Kidney epithelial cell (primary cell): ENCODE measurements at regions not wholly inside any gene's neighbourhood (a gene's known extent, or its start where the extent isn't known, plus 50 kb on each side); places are given as distances from the start of the nearest gene placed in this dataset.

Source experiments
- DNase-seq: peaks from one replicate; pipeline ENCODE4 v3.0.0-alpha.2; 2010; ENCODE audit warnings: low read depth
- H3K27me3 ChIP-seq: 2 replicates; pipeline ENCODE4 v1.6.0; 2011; ENCODE audit warnings: low read length; ENCODE audit not compliant: control insufficient read depth, insufficient read depth
- H3K36me3 ChIP-seq: 2 replicates; pipeline ENCODE4 v1.5.1; 2011; ENCODE audit warnings: low read length; ENCODE audit not compliant: control insufficient read depth, insufficient read depth
- H3K4me3 ChIP-seq: 2 replicates; pipeline ENCODE4 v1.5.1; 2011; ENCODE audit warnings: low read depth, mild to moderate bottlenecking, control low read depth, low read length
- TF ChIP-seq, protein P1 (sequence below): IDR thresholded peaks from 2 replicates; pipeline ENCODE4 v1.5.1; 2011; ENCODE audit warnings: mild to moderate bottlenecking, moderate library complexity, low read length, control low read depth, inconsistent platforms; ENCODE audit not compliant: insufficient read depth, poor library complexity, severe bottlenecking

DNA sequence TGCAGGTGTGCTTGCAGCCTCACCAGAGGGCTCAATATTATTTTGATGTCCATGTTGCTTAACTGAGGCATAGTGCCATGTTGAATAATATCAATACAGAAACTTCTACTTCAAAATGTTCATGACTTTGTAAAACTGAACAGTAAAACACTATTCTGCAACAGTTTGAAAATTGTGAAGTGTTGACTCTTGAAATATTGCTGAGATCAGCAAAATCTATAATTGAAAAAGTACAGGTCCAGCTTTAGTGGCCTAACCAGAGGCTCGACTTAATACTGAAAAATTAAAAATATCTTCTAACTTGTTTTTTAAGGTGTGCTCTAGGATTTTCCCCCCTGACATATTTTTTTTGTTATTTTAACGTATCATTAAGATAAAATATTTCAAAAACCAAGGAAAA is 1460.7 kb downstream of the EFNB2 start:
- Histone ChIP-seq H3K27me3 (no peaks in the 10 kb centered on the region), H3K4me3 (no peak overlapping the region), H3K36me3 (no peaks in the 10 kb centered on the region)
- TF ChIP-seq, protein P1, sequence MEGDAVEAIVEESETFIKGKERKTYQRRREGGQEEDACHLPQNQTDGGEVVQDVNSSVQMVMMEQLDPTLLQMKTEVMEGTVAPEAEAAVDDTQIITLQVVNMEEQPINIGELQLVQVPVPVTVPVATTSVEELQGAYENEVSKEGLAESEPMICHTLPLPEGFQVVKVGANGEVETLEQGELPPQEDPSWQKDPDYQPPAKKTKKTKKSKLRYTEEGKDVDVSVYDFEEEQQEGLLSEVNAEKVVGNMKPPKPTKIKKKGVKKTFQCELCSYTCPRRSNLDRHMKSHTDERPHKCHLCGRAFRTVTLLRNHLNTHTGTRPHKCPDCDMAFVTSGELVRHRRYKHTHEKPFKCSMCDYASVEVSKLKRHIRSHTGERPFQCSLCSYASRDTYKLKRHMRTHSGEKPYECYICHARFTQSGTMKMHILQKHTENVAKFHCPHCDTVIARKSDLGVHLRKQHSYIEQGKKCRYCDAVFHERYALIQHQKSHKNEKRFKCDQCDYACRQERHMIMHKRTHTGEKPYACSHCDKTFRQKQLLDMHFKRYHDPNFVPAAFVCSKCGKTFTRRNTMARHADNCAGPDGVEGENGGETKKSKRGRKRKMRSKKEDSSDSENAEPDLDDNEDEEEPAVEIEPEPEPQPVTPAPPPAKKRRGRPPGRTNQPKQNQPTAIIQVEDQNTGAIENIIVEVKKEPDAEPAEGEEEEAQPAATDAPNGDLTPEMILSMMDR: no peak
- DNase-seq: no peak

DNA sequence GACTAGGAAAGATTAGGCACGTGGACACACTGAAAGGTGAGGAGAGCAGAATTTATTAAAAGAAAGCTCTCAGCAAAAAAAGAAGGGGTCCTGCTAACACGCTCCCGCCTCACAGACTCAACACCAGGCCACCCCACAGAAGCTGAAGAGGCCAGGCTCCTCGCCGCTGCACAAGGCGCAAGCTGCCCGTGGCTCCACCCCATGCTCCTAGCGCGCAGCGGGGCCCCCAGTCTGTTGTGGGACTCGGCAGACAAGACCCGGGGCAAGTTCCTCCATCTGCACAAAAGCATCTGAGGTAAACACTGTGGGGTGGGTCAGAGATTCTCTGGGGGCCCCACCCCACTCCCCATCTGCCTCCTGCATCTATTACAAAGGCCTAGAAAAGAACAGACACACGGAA is 1462.4 kb downstream of the EFNB2 start:
- DNase-seq: no peak
- H3K4me3 ChIP-seq: no peak overlapping the region
- no peaks in the 10 kb centered on the region for H3K27me3 ChIP-seq
- TF ChIP-seq, protein P1: no peak
- H3K36me3 ChIP-seq: no peaks in the 10 kb centered on the region

DNA sequence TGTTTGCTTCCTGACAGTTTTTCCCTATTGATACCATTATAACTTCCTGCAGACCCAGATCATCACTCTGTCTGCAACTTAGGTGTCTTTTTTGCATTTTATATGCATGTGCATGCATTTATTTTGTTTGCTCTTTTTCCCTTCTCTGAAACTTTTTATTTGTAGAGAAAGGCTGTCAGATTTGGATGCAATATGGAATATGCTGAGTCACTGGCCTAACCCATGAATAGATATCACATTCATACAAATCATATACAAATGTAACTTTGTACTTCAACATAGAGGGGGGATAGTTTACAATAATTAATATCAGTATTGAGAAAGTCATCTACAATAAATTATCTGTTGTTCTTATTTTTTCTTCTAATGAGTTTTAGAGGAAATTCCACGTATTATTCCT is 1465.0 kb downstream of the EFNB2 start:
- H3K27me3 ChIP-seq: no peaks in the 10 kb centered on the region
- DNase-seq: no peak
- H3K36me3 ChIP-seq: no peaks in the 10 kb centered on the region
- TF ChIP-seq, protein P1: no peak
- H3K4me3 ChIP-seq: no peak overlapping the region

DNA sequence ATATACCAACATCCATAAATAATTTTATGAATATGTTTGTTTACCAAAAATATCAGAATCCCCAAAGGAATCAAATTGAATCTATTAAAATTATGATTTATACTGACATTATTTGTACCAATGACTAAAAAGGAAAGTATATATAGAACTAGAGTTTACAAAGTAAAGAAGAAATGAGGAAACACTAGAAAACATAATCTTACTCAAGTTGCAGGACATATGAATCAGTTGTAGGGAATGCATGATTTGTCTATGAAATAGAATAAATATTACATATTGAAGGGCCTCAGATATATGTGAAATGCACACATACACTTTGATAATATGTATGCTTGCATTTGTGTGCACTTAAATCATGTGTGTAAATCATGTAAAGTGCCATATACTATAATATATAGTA is 1466.4 kb downstream of the EFNB2 start:
- H3K4me3 ChIP-seq: no peak overlapping the region
- no peaks in the 10 kb centered on the region for H3K36me3 ChIP-seq
- H3K27me3 ChIP-seq: no peaks in the 10 kb centered on the region
- DNase-seq: no peak
- TF ChIP-seq, protein P1: no peak

DNA sequence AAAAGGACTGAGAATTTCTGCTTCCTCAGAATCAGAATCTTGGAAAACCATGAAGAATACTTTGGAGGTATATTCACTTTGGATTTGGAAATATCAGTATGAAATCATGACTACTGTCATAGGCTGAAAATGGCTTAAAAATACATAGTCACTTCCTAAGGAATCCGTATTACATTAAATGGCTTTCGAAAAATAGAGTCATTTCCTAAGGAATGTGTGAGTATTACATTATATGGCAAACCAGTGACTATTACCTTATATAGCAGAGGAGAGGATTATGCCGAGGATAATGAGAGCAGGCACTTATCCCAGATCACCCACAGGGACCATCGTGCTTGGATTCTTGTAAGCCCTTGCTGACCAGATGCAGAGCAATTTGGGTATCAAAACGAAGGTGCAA is 1471.8 kb downstream of the EFNB2 start:
- DNase-seq: no peak
- no peaks in the 10 kb centered on the region for H3K36me3 ChIP-seq

DNA sequence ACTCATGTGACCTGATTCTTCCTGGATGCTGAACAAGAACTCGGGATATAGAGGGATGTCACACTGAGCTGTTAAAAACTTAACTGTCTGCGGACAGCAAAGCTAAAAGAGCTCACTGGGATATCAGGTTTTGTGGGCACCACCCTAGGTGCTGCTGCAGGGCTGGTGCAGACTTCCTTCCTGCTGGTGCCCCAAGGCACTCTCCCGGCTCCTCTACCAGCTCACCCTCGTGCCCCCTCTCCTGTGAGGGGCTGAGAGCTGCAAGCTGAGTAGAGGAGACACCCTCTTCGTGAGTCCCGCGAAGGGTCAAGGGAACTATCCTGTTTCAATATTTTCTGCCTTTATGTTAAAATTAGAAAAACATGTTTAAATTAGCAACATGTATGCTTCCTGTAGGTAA is 1475.7 kb downstream of the EFNB2 start:
- Histone ChIP-seq H3K36me3 (no peaks in the 10 kb centered on the region), H3K4me3 (no peak overlapping the region), H3K27me3 (no peaks in the 10 kb centered on the region)
- no peak for DNase-seq
- TF ChIP-seq, protein P1: no peak

More for the DNA sequence above, 1471.8 kb downstream of the EFNB2 start:
- H3K4me3 ChIP-seq: no peak overlapping the region
- no peaks in the 10 kb centered on the region for H3K27me3 ChIP-seq
- TF ChIP-seq, protein P1: no peak
